Tibial nerve (tissue), 4 donors: ENCODE measurements at regions not wholly inside any gene's neighbourhood (a gene's known extent, or its start where the extent isn't known, plus 50 kb on each side); places are given as distances from the start of the nearest gene placed in this dataset.

Source experiments
- CTCF ChIP-seq, 5 experiments: fragments of 200-600 bp in 3 of 5; fragments of 450-650 bp in 2 of 5; sonication (generic) in 3 of 5; IDR thresholded peaks; one replicate each; pipeline ENCODE4 v1.5.1; 2016 to 2019; ENCODE audit warnings: antibody characterized with exemption in 5 of 5, mild to moderate bottlenecking in 3 of 5, moderate library complexity in 2 of 5
- EP300 ChIP-seq, 2 donors: sonication (generic); formaldehyde crosslinking; IDR thresholded peaks; one replicate each; pipeline ENCODE4 v1.6.1; 2017; ENCODE audit warnings: antibody characterized with exemption in 2 of 2, mild to moderate bottlenecking in 1 of 2
- POLR2A ChIP-seq, 2 donors: fragments of 450-650 bp; IDR thresholded peaks; one replicate each; pipeline ENCODE4 v1.6.1; 2017; ENCODE audit warnings: antibody characterized with exemption in 2 of 2, mild to moderate bottlenecking in 2 of 2, moderate library complexity in 2 of 2

- TF ChIP-seq CTCF (IDR thresholded peaks at IDR 0.05), result no peak
- no peak for TF ChIP-seq POLR2A (IDR thresholded peaks at IDR 0.05)
- TF ChIP-seq EP300 (IDR thresholded peaks at IDR 0.05), result no peak
Observed at GRCh38 chr5:92023141-92023471, 640.0 kb upstream of the ARRDC3 start.
